ENCODE measurements at regions not wholly inside any gene's neighbourhood (a gene's known extent, or its start where the extent isn't known, plus 50 kb on each side); places are given as distances from the start of the nearest gene placed in this dataset.

DNA sequence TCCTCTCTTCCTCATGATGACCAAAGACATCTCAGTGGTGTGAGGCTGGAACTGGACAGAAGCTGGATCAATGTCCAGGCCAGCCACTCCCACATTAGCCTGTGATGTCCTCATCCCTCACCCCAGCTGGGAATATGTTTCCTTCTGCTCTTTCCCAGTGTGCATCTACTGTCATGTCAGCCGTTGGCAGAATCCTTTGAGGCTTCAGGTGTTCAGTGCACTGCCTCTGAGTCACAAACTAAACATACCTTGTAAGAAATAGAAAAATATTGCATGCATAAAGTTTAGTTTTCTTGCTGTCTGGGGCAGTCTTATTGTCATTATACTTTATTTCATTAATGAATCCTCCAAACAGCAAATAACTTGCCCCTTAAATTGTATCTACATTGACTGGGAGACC lies 161.6 kb upstream of the RASGRP1 start:
- ChIA-PET POLR2A (no interaction called here), CTCF (interaction anchor here (1.6 kb wide), 1 partner anchor 18 kb away, joined by 6 read pairs; no protein-coding TSS in a partner anchor)
- TF ChIP-seq, protein P1, sequence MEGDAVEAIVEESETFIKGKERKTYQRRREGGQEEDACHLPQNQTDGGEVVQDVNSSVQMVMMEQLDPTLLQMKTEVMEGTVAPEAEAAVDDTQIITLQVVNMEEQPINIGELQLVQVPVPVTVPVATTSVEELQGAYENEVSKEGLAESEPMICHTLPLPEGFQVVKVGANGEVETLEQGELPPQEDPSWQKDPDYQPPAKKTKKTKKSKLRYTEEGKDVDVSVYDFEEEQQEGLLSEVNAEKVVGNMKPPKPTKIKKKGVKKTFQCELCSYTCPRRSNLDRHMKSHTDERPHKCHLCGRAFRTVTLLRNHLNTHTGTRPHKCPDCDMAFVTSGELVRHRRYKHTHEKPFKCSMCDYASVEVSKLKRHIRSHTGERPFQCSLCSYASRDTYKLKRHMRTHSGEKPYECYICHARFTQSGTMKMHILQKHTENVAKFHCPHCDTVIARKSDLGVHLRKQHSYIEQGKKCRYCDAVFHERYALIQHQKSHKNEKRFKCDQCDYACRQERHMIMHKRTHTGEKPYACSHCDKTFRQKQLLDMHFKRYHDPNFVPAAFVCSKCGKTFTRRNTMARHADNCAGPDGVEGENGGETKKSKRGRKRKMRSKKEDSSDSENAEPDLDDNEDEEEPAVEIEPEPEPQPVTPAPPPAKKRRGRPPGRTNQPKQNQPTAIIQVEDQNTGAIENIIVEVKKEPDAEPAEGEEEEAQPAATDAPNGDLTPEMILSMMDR (IDR thresholded peaks at IDR 0.05; ENCODE audit: control extremely low read depth, extremely low read depth, low read depth, missing control alignments): no peak
- DNase-seq (ENCODE audit: extremely low spot score): no peak

DNA sequence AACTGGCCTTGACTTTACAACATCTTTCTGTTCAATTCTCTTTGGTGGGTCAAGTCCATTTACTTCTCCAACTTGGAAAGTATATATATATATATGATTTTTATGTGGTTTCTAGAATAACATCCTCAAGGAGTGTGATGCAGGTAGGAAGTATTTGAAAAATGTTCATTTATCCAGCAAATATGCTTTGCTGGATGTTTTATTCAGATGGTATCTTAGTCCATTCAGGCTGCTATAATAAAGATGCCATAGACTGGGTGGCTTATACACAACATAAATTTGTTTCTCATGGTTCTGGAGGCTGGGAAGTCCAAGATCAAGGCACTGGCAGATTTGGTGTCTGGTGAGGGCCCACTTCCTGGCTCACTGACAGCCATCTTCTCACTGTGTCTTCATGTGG lies 168.7 kb upstream of the RASGRP1 start:
- DNase-seq (ENCODE audit: extremely low spot score): no peak
- ChIA-PET POLR2A (no interaction called here), CTCF (no interaction called here)
- TF ChIP-seq, protein P1 (IDR thresholded peaks at IDR 0.05; ENCODE audit: control extremely low read depth, extremely low read depth, low read depth, missing control alignments): no peak

DNA sequence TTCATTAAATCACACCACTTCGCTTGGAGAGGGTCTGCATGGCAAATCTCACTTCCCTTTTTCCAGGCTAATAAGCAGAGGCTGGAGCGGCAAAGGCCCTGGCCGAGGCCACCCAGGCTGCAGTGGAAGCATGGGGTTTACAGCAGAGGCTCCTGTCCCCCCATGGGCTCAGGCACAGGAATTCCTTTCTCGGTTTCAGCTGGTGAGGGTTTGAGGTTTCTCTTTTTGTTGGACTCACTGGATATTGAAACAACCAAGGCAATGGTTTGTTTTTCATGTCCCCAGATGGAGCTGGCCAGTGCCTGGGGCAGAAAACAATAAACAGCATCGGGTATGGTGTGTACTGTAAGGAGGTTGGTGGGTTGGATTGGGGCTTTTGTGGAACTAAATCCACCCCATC lies 175.6 kb upstream of the RASGRP1 start:
- ChIA-PET CTCF (interaction anchor here (1.0 kb wide), 1 partner anchor 10 kb away, joined by 3 read pairs; no protein-coding TSS in a partner anchor), POLR2A (no interaction called here)
- DNase-seq (ENCODE audit: extremely low spot score): no peak
- TF ChIP-seq, protein P1 (IDR thresholded peaks at IDR 0.05; ENCODE audit: control extremely low read depth, extremely low read depth, low read depth, missing control alignments): no peak

DNA sequence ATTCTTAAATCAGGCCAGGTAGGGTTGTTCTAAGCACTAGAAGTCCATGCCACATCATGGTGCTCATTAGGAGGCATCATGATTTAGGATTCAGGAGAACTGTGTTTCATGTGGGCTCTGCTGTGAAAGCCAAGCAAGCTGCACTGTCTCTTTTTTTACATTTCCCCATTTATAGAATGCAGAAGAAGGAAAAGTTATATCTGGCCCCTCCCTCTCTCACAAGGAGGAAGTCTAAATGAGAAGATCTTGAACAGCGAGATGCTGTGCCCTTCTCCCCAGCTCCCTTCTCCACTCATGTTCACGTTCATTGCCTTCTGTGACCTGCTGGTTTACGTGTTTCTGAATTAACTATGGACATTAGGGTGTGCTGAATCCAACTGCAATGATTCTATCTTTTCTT lies 178.5 kb upstream of the RASGRP1 start:
- TF ChIP-seq, protein P1 (IDR thresholded peaks at IDR 0.05; ENCODE audit: control extremely low read depth, extremely low read depth, low read depth, missing control alignments): no peak
- ChIA-PET POLR2A (no interaction called here), CTCF (no interaction called here)
- no peak for DNase-seq (ENCODE audit: extremely low spot score)

DNA sequence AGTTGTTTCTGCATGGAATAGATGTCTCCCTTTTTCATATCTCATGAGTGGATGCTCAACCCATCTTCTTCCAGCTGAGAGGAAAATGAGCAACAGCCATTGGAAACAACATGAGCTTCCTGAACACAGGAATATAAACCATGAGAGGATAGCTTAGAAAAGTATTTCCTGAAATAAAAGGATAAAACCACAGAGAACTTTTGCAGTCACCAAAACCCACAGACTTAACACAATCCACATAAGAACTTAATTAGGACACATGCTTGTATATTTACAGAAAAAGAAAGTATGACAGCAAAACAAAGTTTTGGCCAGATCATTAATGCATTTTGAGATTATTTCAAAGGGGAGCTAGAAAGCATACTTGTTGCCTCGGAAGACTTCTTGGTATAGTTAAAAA lies 180.5 kb upstream of the RASGRP1 start:
- no peak for DNase-seq (ENCODE audit: extremely low spot score)
- POLR2A ChIA-PET: no interaction called here
- CTCF ChIA-PET: no interaction called here
- TF ChIP-seq, protein P1 (IDR thresholded peaks at IDR 0.05; ENCODE audit: control extremely low read depth, extremely low read depth, low read depth, missing control alignments): no peak

DNA sequence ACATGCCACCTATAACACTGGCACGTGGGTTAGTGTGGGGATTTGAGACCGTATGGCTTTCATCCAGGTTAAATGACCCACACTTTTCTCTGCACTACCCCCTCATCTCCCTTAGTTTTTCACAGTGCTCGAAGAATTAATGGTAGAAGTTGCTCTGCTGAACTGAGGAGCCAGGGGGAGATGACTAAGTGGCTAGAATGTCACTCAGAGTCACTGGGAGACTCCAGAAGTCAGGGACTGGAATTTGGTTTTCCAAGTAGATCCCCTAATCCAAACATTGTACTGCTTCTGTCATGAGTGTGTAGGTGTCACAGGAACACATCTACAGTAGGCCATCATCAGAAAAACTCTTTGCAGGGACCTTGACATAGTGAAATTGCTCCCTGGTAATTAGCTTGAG lies 181.0 kb upstream of the RASGRP1 start:
- POLR2A ChIA-PET: no interaction called here
- DNase-seq (ENCODE audit: extremely low spot score): no peak
- CTCF ChIA-PET: interaction anchor here (1.4 kb wide), 1 partner anchor 23 kb away, joined by 3 read pairs; no protein-coding TSS in a partner anchor
- TF ChIP-seq, protein P1 (IDR thresholded peaks at IDR 0.05; ENCODE audit: control extremely low read depth, extremely low read depth, low read depth, missing control alignments): no peak

DNA sequence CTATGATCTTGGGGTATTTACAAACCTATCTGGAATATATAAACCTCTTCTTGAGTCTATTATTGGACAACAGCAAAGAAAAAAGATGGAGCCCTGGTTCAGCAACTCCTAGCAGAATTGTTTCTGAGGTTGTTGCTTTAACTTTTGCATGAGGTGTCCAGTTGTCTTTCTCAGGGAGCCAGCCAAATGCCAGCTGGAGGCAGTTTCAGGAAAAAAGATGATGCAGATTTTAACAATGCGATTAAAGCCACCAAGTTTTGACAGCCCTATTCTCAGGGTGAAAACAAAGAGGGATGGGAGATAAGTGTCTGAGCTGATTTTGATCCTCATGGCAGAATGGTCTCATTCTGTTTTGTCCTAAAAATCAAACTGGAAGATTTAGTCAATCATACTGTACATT lies 181.6 kb upstream of the RASGRP1 start:
- no peak for DNase-seq (ENCODE audit: extremely low spot score)
- TF ChIP-seq, protein P1 (IDR thresholded peaks at IDR 0.05; ENCODE audit: control extremely low read depth, extremely low read depth, low read depth, missing control alignments): no peak
- ChIA-PET CTCF (interaction anchor here (1.4 kb wide), 1 partner anchor 23 kb away, joined by 3 read pairs; no protein-coding TSS in a partner anchor), POLR2A (no interaction called here)

Measured in GM10248 (cell line).